GM12892 (cell line): ENCODE measurements at regions not wholly inside any gene's neighbourhood (a gene's known extent, or its start where the extent isn't known, plus 50 kb on each side); places are given as distances from the start of the nearest gene placed in this dataset.

Experiments used
- POLR2A ChIP-seq: IDR thresholded peaks from 2 replicates; pipeline ENCODE4 v1.6.1; 2011; ENCODE audit warnings: low read depth, low read length, control low read depth
- POLR2AphosphoS5 ChIP-seq: IDR thresholded peaks from 2 replicates; pipeline ENCODE4 v1.6.1; 2011; ENCODE audit warnings: low read depth, low read length, control low read depth

DNA sequence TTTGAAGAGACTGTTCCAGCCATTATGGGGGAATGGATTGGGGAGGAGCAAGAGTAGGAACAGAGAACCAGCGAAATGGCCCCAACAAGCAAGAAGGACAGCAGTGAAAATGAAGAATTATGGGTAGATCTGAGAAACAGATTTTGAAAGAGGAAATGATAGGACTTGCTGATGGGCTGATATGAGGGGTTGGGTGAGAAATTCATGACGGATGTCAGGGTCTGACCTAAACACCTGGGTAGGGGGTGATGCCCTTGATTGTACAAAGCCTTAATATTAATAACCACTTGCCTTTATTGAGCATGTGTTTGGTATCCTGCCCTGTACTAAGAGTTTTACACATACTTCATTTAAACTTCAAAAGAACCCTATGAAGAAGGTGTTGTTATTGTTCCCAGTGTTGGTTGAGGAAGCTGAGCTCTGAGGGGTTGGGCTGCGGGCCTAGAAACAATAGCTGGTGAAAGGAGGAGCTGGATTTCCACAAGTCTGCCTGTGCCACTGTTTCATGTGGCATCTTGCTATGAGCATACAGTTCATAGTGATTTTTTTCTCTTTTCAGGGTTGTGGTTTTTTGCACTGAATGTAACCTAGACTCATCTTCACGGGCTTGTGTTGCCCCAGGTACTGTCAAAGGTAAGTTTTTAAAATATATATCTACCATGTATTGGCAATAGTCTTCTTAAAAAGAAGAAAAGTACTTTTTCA lies 61.1 kb upstream of the TNRC6B start:
- no peak for TF ChIP-seq POLR2A
- TF ChIP-seq POLR2AphosphoS5: no peak
